Activated CD4-positive, alpha-beta T cell treated with anti-CD3 and anti-CD28 coated beads, Interleukin-2, amount 10 ng/mL, durations not matched to agents 24 days and 14 days (primary cell): ENCODE measurements at regions not wholly inside any gene's neighbourhood (a gene's known extent, or its start where the extent isn't known, plus 50 kb on each side); places are given as distances from the start of the nearest gene placed in this dataset.

ENCODE experiments used
- DNase-seq: peaks from one replicate; pipeline ENCODE4 v3.0.0; 2022
- H3K27ac Mint-ChIP-seq: one replicate; pipeline ENCODE4 v1.8.0; 2022; ENCODE audit warnings: mild to moderate bottlenecking, mixed read lengths
- H3K27me3 Mint-ChIP-seq: one replicate; pipeline ENCODE4 v1.8.0; 2022; ENCODE audit warnings: mixed read lengths
- H3K36me3 Mint-ChIP-seq: one replicate; pipeline ENCODE4 v1.8.0; 2022; ENCODE audit warnings: low read depth, mild to moderate bottlenecking, mixed read lengths
- H3K4me1 Mint-ChIP-seq: one replicate; pipeline ENCODE4 v1.8.0; 2021; ENCODE audit warnings: mixed read lengths
- H3K4me3 Mint-ChIP-seq: one replicate; pipeline ENCODE4 v1.8.0; 2022; ENCODE audit warnings: mild to moderate bottlenecking, moderate library complexity, mixed read lengths
- H3K9me3 Mint-ChIP-seq: one replicate; pipeline ENCODE4 v1.8.0; 2021; ENCODE audit warnings: mixed read lengths
- intact Hi-C: fragments of 100-400 bp; cut with micrococcal nuclease; formaldehyde crosslinking; loops from one replicate; pipeline ENCODE4 v1.15.1; 2023

DNA sequence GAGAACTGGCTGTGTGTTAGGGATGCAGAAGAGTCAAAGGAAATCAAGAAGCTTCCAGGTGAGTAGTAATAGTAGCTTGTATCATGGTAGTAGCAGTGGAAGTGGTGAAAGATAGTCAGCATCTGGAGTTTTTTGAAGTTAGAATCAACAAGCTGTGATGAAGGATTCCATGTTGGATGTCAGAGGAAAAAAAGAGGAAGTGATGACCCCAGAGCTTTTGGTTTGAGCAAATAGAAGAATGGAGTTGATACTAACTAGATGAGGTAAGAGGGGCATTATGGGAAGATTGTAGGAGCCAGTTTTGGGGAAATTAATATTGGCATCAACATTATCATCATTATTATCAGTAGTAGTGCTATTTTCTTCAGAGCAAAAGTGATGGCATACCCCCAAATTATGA lies 542.2 kb downstream of the XIRP2 start:
- intact Hi-C loops: no loop called here
- Mint-ChIP-seq H3K4me3 (no peak overlapping the region), H3K9me3 (no peaks in the 10 kb centered on the region), H3K4me1 (no peaks in the 10 kb centered on the region), H3K27ac (no peak overlapping the region), H3K27me3 (no peaks in the 10 kb centered on the region), H3K36me3 (no peaks in the 10 kb centered on the region)
- DNase-seq: no peak

DNA sequence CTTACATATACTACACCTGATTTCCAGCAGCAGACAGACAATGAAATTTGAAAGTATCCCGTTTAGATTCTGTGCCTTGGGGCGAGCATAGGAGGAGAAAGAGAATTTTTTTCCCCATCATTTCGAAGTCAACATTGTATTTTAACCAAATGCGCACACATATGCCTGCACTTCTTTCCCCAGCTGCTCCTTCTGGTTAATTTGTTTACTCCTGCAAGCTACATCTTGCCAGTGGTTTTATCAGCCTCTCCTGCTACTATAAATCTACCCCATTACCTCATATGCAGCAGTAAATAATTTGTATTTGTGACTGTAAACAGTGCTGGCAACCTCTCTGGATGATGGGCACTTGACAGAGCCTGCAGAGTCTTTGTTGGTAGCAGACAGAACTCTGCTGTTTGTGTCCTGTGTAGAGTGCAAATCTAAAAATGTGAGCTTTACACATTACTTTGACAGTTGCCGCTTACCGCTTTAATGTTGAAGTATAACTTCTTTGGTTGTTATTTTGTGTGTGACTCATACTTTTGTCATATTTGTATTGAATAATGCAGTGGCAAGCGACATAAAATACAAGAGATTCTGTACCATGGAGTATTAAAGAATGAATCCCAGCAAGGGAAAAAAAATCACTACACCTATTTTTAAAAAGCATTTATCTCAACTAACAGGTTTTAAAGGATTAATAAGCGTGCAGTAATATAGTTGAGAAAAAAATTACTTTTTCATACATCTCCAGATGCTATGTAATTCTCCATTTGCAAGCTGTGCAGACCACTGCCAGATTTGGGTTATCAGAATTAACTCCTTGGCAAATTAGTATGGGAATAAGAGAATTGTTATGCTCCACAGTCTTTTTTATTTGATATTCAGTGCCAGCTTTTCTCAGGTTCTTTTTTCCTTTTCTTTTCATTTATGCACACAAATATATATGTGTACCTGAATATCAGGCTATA lies 536.8 kb downstream of the XIRP2 start:
- no peaks in the 10 kb centered on the region for H3K9me3 Mint-ChIP-seq

DNA sequence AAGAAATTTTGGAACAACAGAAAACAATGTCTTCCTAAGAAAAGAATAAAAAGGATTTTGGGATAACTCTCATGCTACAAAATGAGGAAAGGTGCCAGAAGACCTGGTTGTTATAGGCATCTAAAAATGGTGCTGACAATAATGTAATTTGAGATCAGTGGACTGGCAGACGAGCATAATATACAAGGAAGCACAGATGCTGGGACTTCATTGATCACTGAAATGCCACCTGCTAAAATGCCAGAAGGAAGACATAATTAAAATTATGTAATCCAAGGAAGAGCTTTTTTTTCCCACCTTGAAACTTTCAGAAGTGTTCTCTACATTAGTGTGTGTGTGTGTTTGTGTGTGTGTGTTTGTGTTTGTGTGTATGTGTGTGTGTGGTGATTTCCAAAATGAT lies 535.9 kb downstream of the XIRP2 start:
- Mint-ChIP-seq H3K27ac (no peak overlapping the region), H3K4me1 (no peaks in the 10 kb centered on the region), H3K27me3 (no peaks in the 10 kb centered on the region), H3K9me3 (no peaks in the 10 kb centered on the region), H3K36me3 (no peaks in the 10 kb centered on the region), H3K4me3 (no peak overlapping the region)
- DNase-seq: no peak
- intact Hi-C loops: no loop called here

More for the DNA sequence above, 536.8 kb downstream of the XIRP2 start:
- Mint-ChIP-seq H3K27ac (no peak overlapping the region), H3K4me3 (no peak overlapping the region), H3K27me3 (no peaks in the 10 kb centered on the region), H3K36me3 (no peaks in the 10 kb centered on the region), H3K4me1 (no peaks in the 10 kb centered on the region)
- intact Hi-C loops: no loop called here
- DNase-seq: no peak

DNA sequence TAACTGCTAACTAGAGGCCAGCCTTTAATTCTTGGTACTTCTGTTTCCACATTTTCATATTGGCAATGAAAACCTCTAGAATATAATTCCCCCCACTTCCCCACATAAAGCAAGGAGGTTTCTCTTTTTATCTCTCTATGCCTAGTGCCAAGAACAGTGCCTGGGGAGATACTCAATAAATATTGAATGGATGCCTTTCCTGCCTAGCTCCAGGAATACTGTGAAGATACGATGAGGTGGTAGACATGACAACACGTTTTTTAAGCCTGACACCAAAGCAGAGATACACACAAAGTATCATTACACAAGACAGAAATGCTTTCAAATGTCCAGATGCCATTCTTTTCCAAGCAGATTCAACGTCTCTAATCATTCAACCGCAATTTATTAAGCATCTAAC lies 535.5 kb downstream of the XIRP2 start:
- Mint-ChIP-seq H3K27ac (no peak overlapping the region), H3K36me3 (no peaks in the 10 kb centered on the region)

DNA sequence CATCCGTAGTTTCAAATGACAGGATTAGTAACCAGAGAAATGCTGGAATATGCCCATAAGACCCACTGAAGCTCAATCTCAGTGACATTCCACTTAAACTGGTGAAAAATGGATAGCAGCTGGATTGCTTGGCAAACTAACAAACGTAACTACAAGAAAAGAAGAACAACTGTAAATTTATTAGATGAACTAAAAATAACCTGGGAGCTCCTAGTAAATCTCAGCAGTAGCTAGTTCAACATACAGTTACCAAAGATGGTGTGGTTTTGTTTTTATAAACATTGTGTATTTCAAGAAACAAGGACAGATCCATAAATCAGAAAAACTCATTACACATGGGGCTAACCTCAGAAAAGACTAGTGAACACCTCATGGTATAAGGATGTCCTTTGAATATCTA lies 531.9 kb downstream of the XIRP2 start:
- no peaks in the 10 kb centered on the region for H3K36me3 Mint-ChIP-seq

More for the DNA sequence above, 535.5 kb downstream of the XIRP2 start:
- Mint-ChIP-seq H3K4me1 (no peaks in the 10 kb centered on the region), H3K9me3 (no peaks in the 10 kb centered on the region), H3K4me3 (no peak overlapping the region), H3K27me3 (no peaks in the 10 kb centered on the region)
- intact Hi-C loops: no loop called here
- no peak for DNase-seq

DNA sequence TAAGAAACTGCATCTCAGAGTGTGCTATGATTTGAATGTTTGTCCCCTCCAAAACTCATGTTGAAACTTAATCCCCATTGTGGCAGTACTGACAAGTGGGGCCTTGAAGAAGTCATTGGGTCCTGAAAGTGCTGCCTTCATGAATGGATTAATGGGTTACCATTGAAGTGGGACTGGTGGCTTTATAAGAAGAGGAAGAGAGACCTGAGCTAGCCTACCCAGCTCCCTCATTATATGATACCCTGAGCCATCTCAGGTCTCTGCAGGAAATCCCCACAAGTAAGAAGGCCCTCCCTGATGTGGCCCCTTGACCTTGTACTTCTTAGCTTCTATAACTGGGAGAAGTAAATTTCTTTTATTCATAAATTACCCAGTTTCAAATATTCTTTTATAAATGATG lies 526.8 kb downstream of the XIRP2 start:
- no peak overlapping the region for H3K4me3 Mint-ChIP-seq
- intact Hi-C loops: no loop called here
- H3K4me1 Mint-ChIP-seq: no peaks in the 10 kb centered on the region
- H3K27me3 Mint-ChIP-seq: no peaks in the 10 kb centered on the region
- no peaks in the 10 kb centered on the region for H3K9me3 Mint-ChIP-seq
- DNase-seq: no peak
- no peaks in the 10 kb centered on the region for H3K36me3 Mint-ChIP-seq
- no peak overlapping the region for H3K27ac Mint-ChIP-seq

More for the DNA sequence above, 531.9 kb downstream of the XIRP2 start:
- intact Hi-C loops: no loop called here
- Mint-ChIP-seq H3K27me3 (no peaks in the 10 kb centered on the region), H3K9me3 (no peaks in the 10 kb centered on the region), H3K27ac (no peak overlapping the region), H3K4me1 (no peaks in the 10 kb centered on the region), H3K4me3 (no peak overlapping the region)
- DNase-seq: no peak

DNA sequence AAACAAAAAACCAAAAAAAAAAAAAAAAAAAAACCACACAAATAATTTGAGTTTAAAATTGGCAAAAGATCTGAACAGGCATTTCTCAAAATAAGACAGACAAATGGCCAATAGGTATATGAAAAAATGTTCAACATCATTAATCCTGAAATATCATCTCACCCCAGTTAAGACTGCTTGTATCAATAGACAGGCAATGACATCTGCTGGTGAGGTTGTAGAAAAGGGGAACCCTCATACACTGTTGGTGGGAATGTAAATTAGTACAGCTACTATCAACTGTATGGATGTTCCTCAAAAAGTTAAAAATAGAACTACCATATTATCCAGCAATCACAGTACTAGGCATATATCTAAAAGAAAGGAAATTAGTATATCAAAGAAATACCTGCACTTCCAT lies 523.1 kb downstream of the XIRP2 start:
- H3K36me3 Mint-ChIP-seq: no peaks in the 10 kb centered on the region
- DNase-seq: no peak
- intact Hi-C loops: no loop called here
- no peaks in the 10 kb centered on the region for H3K9me3 Mint-ChIP-seq
- H3K27me3 Mint-ChIP-seq: no peaks in the 10 kb centered on the region
- H3K27ac Mint-ChIP-seq: no peak overlapping the region
- no peak overlapping the region for H3K4me3 Mint-ChIP-seq
- H3K4me1 Mint-ChIP-seq: no peaks in the 10 kb centered on the region

DNA sequence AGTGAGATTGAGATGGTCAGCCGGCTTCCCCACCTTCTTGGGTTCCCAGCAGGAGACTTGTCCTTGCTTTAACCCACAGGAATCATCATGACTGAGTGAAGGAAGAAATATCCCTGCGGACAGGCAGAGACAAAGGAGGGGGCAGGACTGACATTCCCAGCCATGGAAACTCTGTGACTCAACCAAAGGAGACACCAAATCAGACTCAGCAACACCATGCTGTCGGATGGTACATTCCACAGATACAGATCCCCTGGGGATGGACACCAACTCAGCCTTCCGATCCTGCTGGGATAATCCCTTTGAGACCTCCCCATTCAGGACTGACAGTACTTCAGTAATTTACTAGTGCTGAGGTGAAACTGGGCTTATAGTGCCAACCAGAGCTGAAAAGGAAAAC lies 518.3 kb downstream of the XIRP2 start:
- Mint-ChIP-seq H3K36me3 (no peaks in the 10 kb centered on the region), H3K4me1 (no peaks in the 10 kb centered on the region), H3K27me3 (no peaks in the 10 kb centered on the region), H3K27ac (no peak overlapping the region), H3K4me3 (no peak overlapping the region), H3K9me3 (peaks cover 4% of the 10 kb centered on the region)
- no peak for DNase-seq
- intact Hi-C loops: no loop called here

DNA sequence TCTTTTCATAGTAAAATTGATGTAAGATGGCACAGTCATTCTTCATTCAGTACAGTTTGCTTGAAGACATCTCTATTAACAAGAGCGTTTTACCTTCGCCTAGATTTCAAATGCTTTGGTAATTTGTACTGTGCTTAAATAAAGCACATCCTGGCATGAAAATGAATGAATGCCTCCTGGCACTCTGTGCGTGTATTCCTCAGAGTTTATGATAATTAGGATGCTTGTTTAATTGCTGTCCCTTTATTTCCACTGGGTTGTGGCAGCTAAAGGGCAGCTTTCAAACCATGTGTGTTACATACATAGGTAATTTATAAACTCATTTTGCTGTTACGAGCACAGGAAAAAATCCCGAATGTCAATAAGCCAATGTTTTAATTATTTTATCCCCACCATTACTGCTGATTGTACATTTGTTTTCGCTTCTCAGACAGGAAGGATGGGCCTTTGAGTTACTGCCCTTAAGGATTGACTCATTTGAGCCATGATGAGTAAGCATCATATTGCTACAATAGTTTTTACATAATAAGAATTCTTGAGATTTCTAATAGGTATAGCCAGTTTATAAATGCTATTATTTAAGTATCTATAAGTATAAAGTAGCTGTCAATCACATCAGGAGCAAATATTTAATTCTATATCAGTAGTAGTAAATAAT lies 516.5 kb downstream of the XIRP2 start:
- no peak for DNase-seq
- peaks cover 4% of the 10 kb centered on the region for H3K9me3 Mint-ChIP-seq
- no peaks in the 10 kb centered on the region for H3K4me1 Mint-ChIP-seq
- H3K4me3 Mint-ChIP-seq: no peak overlapping the region
- no peaks in the 10 kb centered on the region for H3K27me3 Mint-ChIP-seq
- no peak overlapping the region for H3K27ac Mint-ChIP-seq
- no peaks in the 10 kb centered on the region for H3K36me3 Mint-ChIP-seq
- intact Hi-C loops: no loop called here

DNA sequence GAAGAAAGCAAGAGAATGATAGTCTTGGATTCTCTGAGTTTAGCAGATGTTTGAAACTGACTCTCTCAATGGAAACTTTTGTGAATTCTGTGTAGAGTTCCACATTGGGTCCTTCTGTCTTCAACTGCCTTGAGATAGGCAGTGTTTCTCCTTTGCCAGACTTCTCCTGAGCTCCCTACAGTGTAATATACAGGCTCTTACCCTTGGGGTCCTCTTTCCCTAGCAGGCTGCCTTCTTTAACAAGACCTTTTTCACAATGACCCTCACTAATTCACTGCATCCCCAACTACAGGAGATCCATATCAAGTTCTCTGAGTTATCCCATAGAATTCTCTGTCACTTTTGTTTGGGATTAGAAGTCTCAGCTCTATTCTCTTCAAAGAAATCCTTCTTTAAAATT lies 513.0 kb downstream of the XIRP2 start:
- H3K4me1 Mint-ChIP-seq: no peaks in the 10 kb centered on the region
- no peaks in the 10 kb centered on the region for H3K36me3 Mint-ChIP-seq
- H3K4me3 Mint-ChIP-seq: no peak overlapping the region
- no peaks in the 10 kb centered on the region for H3K27me3 Mint-ChIP-seq
- DNase-seq: no peak
- H3K9me3 Mint-ChIP-seq: peaks cover 4% of the 10 kb centered on the region
- H3K27ac Mint-ChIP-seq: no peak overlapping the region
- intact Hi-C loops: no loop called here

DNA sequence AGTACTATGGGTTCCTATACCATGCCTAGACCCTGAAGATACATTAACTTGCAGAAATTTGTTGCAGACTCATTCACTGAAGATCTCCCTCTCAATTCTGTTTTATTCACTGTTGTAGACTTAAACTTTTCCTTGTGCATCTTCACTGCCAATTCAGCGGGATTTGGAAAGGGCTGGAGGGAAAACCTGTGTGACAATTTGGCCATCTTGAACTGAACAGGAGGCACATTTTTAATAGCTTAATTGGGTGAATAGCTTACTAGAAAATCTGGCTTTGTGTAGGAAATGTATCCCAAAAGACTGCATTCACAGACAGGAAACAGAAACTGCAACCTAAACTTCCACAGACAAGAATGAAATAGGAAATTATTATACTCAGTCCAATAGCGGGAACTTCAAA lies 512.3 kb downstream of the XIRP2 start:
- H3K9me3 Mint-ChIP-seq: peaks cover 4% of the 10 kb centered on the region
- no peaks in the 10 kb centered on the region for H3K4me1 Mint-ChIP-seq
- H3K27ac Mint-ChIP-seq: no peak overlapping the region
- DNase-seq: no peak
- no peaks in the 10 kb centered on the region for H3K36me3 Mint-ChIP-seq
- intact Hi-C loops: no loop called here
- H3K4me3 Mint-ChIP-seq: no peak overlapping the region
- H3K27me3 Mint-ChIP-seq: no peaks in the 10 kb centered on the region

DNA sequence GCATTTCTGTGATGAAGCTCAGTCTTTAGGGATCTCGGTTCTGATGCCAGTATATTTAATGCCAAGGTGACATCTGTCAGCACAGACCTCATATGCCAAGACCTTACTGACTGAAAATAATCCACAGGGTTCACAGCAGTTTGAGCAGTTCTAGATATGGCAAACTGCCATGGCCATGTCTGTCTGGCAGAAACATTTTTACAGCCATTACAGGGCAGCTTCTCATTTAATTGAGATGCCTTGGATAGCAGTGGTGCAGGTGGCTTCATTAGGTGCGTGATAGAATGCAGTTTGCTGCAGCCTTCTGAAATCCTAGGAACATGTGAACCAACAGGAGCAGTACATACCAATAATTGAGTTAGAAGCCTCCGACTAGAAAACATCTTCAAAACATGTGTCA lies 510.6 kb downstream of the XIRP2 start:
- H3K36me3 Mint-ChIP-seq: no peaks in the 10 kb centered on the region
- no peak for DNase-seq
- H3K27me3 Mint-ChIP-seq: no peaks in the 10 kb centered on the region
- intact Hi-C loops: no loop called here
- no peaks in the 10 kb centered on the region for H3K4me1 Mint-ChIP-seq
- no peak overlapping the region for H3K27ac Mint-ChIP-seq
- no peak overlapping the region for H3K4me3 Mint-ChIP-seq
- peaks cover 4% of the 10 kb centered on the region for H3K9me3 Mint-ChIP-seq

DNA sequence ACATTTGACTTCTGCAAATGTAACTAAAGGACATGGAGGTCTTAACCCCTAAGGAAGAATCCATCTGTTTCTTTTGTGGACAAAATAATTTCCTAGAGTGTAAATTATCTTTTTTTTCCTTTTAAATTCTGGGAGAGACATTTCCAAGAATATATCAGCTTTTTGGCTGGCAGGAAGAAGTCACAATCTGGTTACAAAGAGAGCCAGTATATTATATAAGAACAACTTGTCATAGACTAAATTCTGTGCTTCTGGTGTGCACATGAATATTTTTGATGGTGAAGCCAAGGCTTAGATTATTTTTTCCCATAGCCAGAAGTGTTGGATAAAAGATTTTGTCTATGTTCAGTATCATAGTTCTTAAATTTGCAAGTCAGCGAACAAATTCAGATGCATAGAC lies 500.6 kb downstream of the XIRP2 start:
- Mint-ChIP-seq H3K27ac (no peak overlapping the region), H3K36me3 (no peaks in the 10 kb centered on the region), H3K4me1 (no peaks in the 10 kb centered on the region), H3K4me3 (no peak overlapping the region), H3K27me3 (no peaks in the 10 kb centered on the region), H3K9me3 (no peaks in the 10 kb centered on the region)
- intact Hi-C loops: no loop called here
- DNase-seq: no peak

DNA sequence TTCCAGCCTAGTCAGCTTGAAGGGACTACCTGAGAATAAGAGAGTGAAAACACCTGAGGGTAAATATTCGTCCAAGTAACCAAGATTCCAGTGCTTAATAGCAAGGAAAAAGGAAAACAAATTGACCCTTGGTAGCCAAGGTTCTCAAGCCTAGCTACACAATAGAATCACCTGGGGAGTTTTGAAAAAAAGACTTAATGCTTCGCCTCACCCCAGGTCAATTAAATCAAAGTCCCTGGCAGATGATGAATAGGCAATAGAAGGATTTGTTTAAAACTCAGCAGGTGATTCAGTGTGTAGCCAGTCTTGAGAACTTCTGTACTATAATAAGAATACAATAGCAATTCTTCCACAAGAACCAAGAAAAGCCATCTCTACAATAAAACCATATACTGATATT lies 500.2 kb downstream of the XIRP2 start:
- Mint-ChIP-seq H3K27ac (no peak overlapping the region), H3K4me3 (no peak overlapping the region), H3K4me1 (no peaks in the 10 kb centered on the region), H3K36me3 (no peaks in the 10 kb centered on the region), H3K9me3 (no peaks in the 10 kb centered on the region), H3K27me3 (no peaks in the 10 kb centered on the region)
- intact Hi-C loops: no loop called here
- no peak for DNase-seq
